ENCODE measurements at regions not wholly inside any gene's neighbourhood (a gene's known extent, or its start where the extent isn't known, plus 50 kb on each side); places are given as distances from the start of the nearest gene placed in this dataset.
A peak's percentile ranks its signal among the peaks of the same experiment; 100 is the strongest.

- intact Hi-C loops (cut with micrococcal nuclease), result no loop called here
- Histone ChIP-seq H3K4me1 (no peaks in the 10 kb centered on the region), H3K27me3 (ENCODE audit: low read depth) (no peaks in the 10 kb centered on the region), H3K27ac (replicated peaks) (no peak overlapping the region), H3K4me3 (no peak overlapping the region), H3K9me3 (replicated peaks) (no peaks in the 10 kb centered on the region), H3K36me3 (no peaks in the 10 kb centered on the region)
- DNase-seq, result no peak
- no peak for TF ChIP-seq CTCF (IDR thresholded peaks at IDR 0.05; ENCODE audit: borderline replicate concordance)
These were observed 80.8 kb downstream of the MDH1 start for GRCh38 chr2:63669596-63669995.

- intact Hi-C loops (cut with micrococcal nuclease), result no loop called here
- no peaks in the 10 kb centered on the region for H3K9me3 ChIP-seq (replicated peaks)
These were observed 85.2 kb downstream of the MDH1 start for GRCh38 chr2:63673865-63674533.

GRCh38 chr2:63675026-63675425 is 86.3 kb downstream of the MDH1 start:
- intact Hi-C loops (cut with micrococcal nuclease), result no loop called here
- Histone ChIP-seq H3K4me3 (no peak overlapping the region), H3K27ac (replicated peaks) (no peak overlapping the region), H3K27me3 (ENCODE audit: low read depth) (no peaks in the 10 kb centered on the region), H3K36me3 (no peaks in the 10 kb centered on the region), H3K4me1 (peaks cover 2% of the 10 kb centered on the region), H3K9me3 (replicated peaks) (no peaks in the 10 kb centered on the region)
- no peak for DNase-seq
- TF ChIP-seq CTCF (IDR thresholded peaks at IDR 0.05; ENCODE audit: borderline replicate concordance), result no peak

More at GRCh38 chr2:63673865-63674533, 85.2 kb downstream of the MDH1 start:
- Histone ChIP-seq H3K36me3 (no peaks in the 10 kb centered on the region), H3K27me3 (ENCODE audit: low read depth) (no peaks in the 10 kb centered on the region), H3K27ac (replicated peaks) (no peak overlapping the region), H3K4me3 (no peak overlapping the region), H3K4me1 (no peaks in the 10 kb centered on the region)
- TF ChIP-seq CTCF (IDR thresholded peaks at IDR 0.05; ENCODE audit: borderline replicate concordance), result no peak
- no peak for DNase-seq

GRCh38 chr2:63676135-63676534 is 87.4 kb downstream of the MDH1 start:
- no peak for TF ChIP-seq CTCF (IDR thresholded peaks at IDR 0.05; ENCODE audit: borderline replicate concordance)
- no peak overlapping the region for H3K4me3 ChIP-seq
- intact Hi-C loops (cut with micrococcal nuclease), result no loop called here
- no peak for DNase-seq
- H3K27me3 ChIP-seq (ENCODE audit: low read depth), result no peaks in the 10 kb centered on the region
- H3K4me1 ChIP-seq, result peaks cover 13% of the 10 kb centered on the region
- H3K9me3 ChIP-seq (replicated peaks), result no peaks in the 10 kb centered on the region
- H3K36me3 ChIP-seq, result no peaks in the 10 kb centered on the region
- H3K27ac ChIP-seq (replicated peaks), result peak overlapping the region; percentile 20

- Histone ChIP-seq H3K27me3 (ENCODE audit: low read depth) (no peaks in the 10 kb centered on the region), H3K4me1 (peaks cover 13% of the 10 kb centered on the region), H3K9me3 (replicated peaks) (no peaks in the 10 kb centered on the region), H3K36me3 (no peaks in the 10 kb centered on the region), H3K27ac (replicated peaks) (no peak overlapping the region), H3K4me3 (no peak overlapping the region)
- TF ChIP-seq CTCF (IDR thresholded peaks at IDR 0.05; ENCODE audit: borderline replicate concordance), result no peak
- DNase-seq, result no peak
- intact Hi-C loops (cut with micrococcal nuclease), result no loop called here
These were observed 89.3 kb downstream of the MDH1 start for GRCh38 chr2:63678085-63678484.

All from left ventricle myocardium inferior (tissue), 1 donor.